HEK293 (cell line): ENCODE measurements at regions not wholly inside any gene's neighbourhood (a gene's known extent, or its start where the extent isn't known, plus 50 kb on each side); places are given as distances from the start of the nearest gene placed in this dataset.
A peak's percentile ranks its signal among the peaks of the same experiment; 100 is the strongest.

ENCODE experiments used
- CTCF ChIA-PET: fragments of 350-600 bp; formaldehyde crosslinking; extraction: SDS; loops from one replicate; lab custom pipeline; 2021; ENCODE audit warnings: antibody characterized with exemption; lab: Yijun Ruan, JAX
- POLR2A ChIA-PET: fragments of 300-600 bp; formaldehyde crosslinking; extraction: SDS; loops from one replicate; lab custom pipeline; 2020; ENCODE audit warnings: antibody characterized with exemption, inconsistent platforms; lab: Yijun Ruan, JAX
- H3K27ac ChIP-seq: fragments of 200-500 bp; sonication (Bioruptor generic); 2 replicates; pipeline ENCODE4 v1.5.1; 2014; ENCODE audit warnings: low read depth, low read length, control low read depth, inconsistent platforms; ENCODE audit errors: extremely low read depth
- H3K36me3 ChIP-seq, 2 experiments: fragments of 200-500 bp in 1 of 2; sonication (Bioruptor generic) in 1 of 2; 1 replicate in 1 of 2; 2 replicates in 1 of 2; pipeline ENCODE4 v1.5.1; 2014 to 2017; ENCODE audit warnings: inconsistent platforms in 2 of 2, low read length in 2 of 2; ENCODE audit not compliant: control insufficient read depth in 2 of 2, insufficient read depth in 1 of 2
- H3K4me1 ChIP-seq: fragments of 200-500 bp; sonication (Bioruptor generic); 2 replicates; pipeline ENCODE4 v1.5.1; 2014; ENCODE audit warnings: mild to moderate bottlenecking, low read length, inconsistent platforms; ENCODE audit not compliant: control insufficient read depth, insufficient read depth
- H3K4me3 ChIP-seq: 2 replicates; pipeline ENCODE4 v1.5.1; 2011; ENCODE audit warnings: low read depth, mild to moderate bottlenecking, control low read depth, low read length, moderate library complexity
- H3K9me3 ChIP-seq: fragments of 200-500 bp; sonication (Bioruptor generic); 2 replicates; pipeline ENCODE4 v1.5.1; 2014; ENCODE audit warnings: low read depth, low read length, inconsistent platforms; ENCODE audit not compliant: control insufficient read depth, insufficient read depth
- BCL11A ChIP-seq: fragments of 450-650 bp; formaldehyde crosslinking; IDR thresholded peaks from 2 replicates; pipeline ENCODE4 v1.5.1; 2016; ENCODE audit warnings: low read depth, missing biosample characterization, missing genetic modification characterization
- GLI4 ChIP-seq: fragments of 450-650 bp; formaldehyde crosslinking; IDR thresholded peaks from 2 replicates; pipeline ENCODE4 v1.5.1; 2016; ENCODE audit warnings: missing biosample characterization, missing genetic modification characterization
- PRDM1 ChIP-seq: fragments of 450-650 bp; formaldehyde crosslinking; IDR thresholded peaks from 2 replicates; pipeline ENCODE4; 2016; ENCODE audit warnings: missing biosample characterization, missing genetic modification characterization
- REPIN1 ChIP-seq: fragments of 450-650 bp; formaldehyde crosslinking; IDR thresholded peaks from 2 replicates; pipeline ENCODE4 v1.5.1; 2017; ENCODE audit warnings: missing biosample characterization, missing genetic modification characterization, low read depth
- ZBTB44 ChIP-seq: fragments of 450-650 bp; IDR thresholded peaks from 2 replicates; pipeline ENCODE4 v1.5.1; 2018; ENCODE audit warnings: missing biosample characterization, mild to moderate bottlenecking, missing genetic modification characterization
- ZBTB49 ChIP-seq: fragments of 450-650 bp; formaldehyde crosslinking; IDR thresholded peaks from 2 replicates; pipeline ENCODE4 v1.5.1; 2016; ENCODE audit warnings: missing biosample characterization, missing genetic modification characterization, low read depth
- ZFP41 ChIP-seq: fragments of 450-650 bp; formaldehyde crosslinking; IDR thresholded peaks from 2 replicates; pipeline ENCODE4 v1.5.1; 2016; ENCODE audit warnings: missing biosample characterization, missing genetic modification characterization, borderline replicate concordance
- ZNF114 ChIP-seq: fragments of 450-650 bp; formaldehyde crosslinking; IDR thresholded peaks from 2 replicates; pipeline ENCODE4 v1.5.0; 2017; ENCODE audit warnings: missing biosample characterization, missing genetic modification characterization
- ZNF248 ChIP-seq: fragments of 450-650 bp; formaldehyde crosslinking; IDR thresholded peaks from 2 replicates; pipeline ENCODE4 v1.5.1; 2017; ENCODE audit warnings: missing biosample characterization, missing genetic modification characterization
- ZNF416 ChIP-seq: fragments of 450-650 bp; formaldehyde crosslinking; IDR thresholded peaks from 2 replicates; pipeline ENCODE4 v1.5.1; 2016; ENCODE audit warnings: missing biosample characterization, missing genetic modification characterization
- ZNF521 ChIP-seq: fragments of 450-650 bp; formaldehyde crosslinking; IDR thresholded peaks from 2 replicates; pipeline ENCODE4 v1.5.1; 2017; ENCODE audit warnings: missing biosample characterization, mild to moderate bottlenecking, missing genetic modification characterization
- ZNF621 ChIP-seq: fragments of 450-650 bp; formaldehyde crosslinking; IDR thresholded peaks from 2 replicates; pipeline ENCODE4 v1.5.1; 2017; ENCODE audit warnings: missing biosample characterization, missing genetic modification characterization
- ZNF623 ChIP-seq: fragments of 450-650 bp; formaldehyde crosslinking; IDR thresholded peaks from 2 replicates; pipeline ENCODE4 v1.5.1; 2016; ENCODE audit warnings: missing biosample characterization, missing genetic modification characterization
- ZNF76 ChIP-seq: fragments of 450-650 bp; formaldehyde crosslinking; IDR thresholded peaks from 2 replicates; pipeline ENCODE4; 2016; ENCODE audit warnings: low read depth, missing biosample characterization, missing genetic modification characterization, borderline replicate concordance
- ZNF768 ChIP-seq: fragments of 450-650 bp; formaldehyde crosslinking; IDR thresholded peaks from 2 replicates; pipeline ENCODE4 v1.5.1; 2018; ENCODE audit warnings: missing biosample characterization, mild to moderate bottlenecking, missing genetic modification characterization
- TF ChIP-seq, protein P1 (sequence below): fragments of 450-650 bp; formaldehyde crosslinking; IDR thresholded peaks from 2 replicates; pipeline ENCODE4 v1.5.1; 2016; ENCODE audit warnings: missing biosample characterization, missing genetic modification characterization
- TF ChIP-seq, protein P2 (sequence below): fragments of 450-650 bp; formaldehyde crosslinking; IDR thresholded peaks from 2 replicates; pipeline ENCODE4 v1.5.1; 2016; ENCODE audit warnings: missing biosample characterization, missing genetic modification characterization

DNA sequence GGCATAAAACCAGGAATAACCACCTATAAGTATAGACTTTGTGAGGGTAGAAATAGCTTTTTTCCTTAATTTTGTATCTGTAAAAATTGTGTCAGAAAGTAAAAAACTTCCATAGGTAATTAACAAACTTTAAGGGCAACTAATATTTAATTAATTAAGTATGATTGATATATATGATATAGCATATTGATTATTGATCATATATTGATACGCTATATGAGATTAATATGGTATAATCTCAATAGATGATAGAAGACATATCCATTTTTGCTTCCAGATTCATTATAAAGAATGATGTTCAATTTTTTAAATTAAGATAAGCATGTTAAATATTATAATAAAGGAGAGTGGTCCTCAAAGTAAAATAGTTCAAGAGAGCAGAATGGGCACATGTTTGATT lies 99.3 kb upstream of the VAV3 start:
- Histone ChIP-seq H3K36me3 (no peaks in the 10 kb centered on the region), H3K9me3 (no peaks in the 10 kb centered on the region), H3K4me1 (no peaks in the 10 kb centered on the region), H3K4me3 (no peak overlapping the region), H3K27ac (no peak overlapping the region)
- POLR2A ChIA-PET, result no interaction called here
- TF ChIP-seq ZNF621 (tag by site-specific recombination) (no peak), REPIN1 (no peak), ZNF521 (no peak), ZNF114 (tag by site-specific recombination) (no peak), BCL11A (tag by site-specific recombination) (no peak), ZNF768 (tag by site-specific recombination) (no peak), ZNF76 (no peak), ZNF248 (no peak), ZFP41 (tag by site-specific recombination) (no peak), ZBTB44 (no peak), ZNF623 (no peak)
- TF ChIP-seq, protein P1, sequence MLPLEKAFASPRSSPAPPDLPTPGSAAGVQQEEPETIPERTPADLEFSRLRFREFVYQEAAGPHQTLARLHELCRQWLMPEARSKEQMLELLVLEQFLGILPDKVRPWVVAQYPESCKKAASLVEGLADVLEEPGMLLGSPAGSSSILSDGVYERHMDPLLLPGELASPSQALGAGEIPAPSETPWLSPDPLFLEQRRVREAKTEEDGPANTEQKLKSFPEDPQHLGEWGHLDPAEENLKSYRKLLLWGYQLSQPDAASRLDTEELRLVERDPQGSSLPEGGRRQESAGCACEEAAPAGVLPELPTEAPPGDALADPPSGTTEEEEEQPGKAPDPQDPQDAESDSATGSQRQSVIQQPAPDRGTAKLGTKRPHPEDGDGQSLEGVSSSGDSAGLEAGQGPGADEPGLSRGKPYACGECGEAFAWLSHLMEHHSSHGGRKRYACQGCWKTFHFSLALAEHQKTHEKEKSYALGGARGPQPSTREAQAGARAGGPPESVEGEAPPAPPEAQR (tag by site-specific recombination), result no peak
- CTCF ChIA-PET, result interaction anchor here (0.7 kb wide), 1 partner anchor 778 kb away, joined by 4 read pairs; no protein-coding TSS in a partner anchor

DNA sequence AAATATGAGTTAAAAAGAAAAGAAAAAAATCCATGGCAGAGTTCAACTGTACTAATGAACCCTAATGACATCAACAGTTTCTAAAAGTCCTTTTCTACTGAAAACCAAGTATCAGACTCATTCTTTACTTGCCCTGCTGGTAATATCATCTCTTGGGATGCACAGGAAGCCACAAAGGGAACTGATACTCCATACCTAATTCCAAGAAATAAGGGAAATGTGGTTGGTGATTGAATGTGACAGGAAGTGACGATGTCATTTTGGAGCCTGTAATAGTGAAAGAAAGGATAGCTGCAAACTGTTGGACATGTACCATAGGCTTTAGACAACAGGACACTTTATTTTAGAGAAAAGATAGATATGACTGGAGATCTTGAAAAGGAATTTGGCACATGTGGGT lies 98.7 kb upstream of the VAV3 start:
- CTCF ChIA-PET, result no interaction called here
- no peaks in the 10 kb centered on the region for H3K9me3 ChIP-seq
- TF ChIP-seq, protein P2, sequence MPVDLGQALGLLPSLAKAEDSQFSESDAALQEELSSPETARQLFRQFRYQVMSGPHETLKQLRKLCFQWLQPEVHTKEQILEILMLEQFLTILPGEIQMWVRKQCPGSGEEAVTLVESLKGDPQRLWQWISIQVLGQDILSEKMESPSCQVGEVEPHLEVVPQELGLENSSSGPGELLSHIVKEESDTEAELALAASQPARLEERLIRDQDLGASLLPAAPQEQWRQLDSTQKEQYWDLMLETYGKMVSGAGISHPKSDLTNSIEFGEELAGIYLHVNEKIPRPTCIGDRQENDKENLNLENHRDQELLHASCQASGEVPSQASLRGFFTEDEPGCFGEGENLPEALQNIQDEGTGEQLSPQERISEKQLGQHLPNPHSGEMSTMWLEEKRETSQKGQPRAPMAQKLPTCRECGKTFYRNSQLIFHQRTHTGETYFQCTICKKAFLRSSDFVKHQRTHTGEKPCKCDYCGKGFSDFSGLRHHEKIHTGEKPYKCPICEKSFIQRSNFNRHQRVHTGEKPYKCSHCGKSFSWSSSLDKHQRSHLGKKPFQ (tag by site-specific recombination), result no peak
- TF ChIP-seq, protein P1 (tag by site-specific recombination), result no peak
- TF ChIP-seq GLI4 (tag by site-specific recombination) (no peak), ZNF416 (tag by site-specific recombination) (no peak)
- TF ChIP-seq, all 188 proteins: peak for 0
- H3K4me1 ChIP-seq, result no peaks in the 10 kb centered on the region
- H3K36me3 ChIP-seq, result no peaks in the 10 kb centered on the region
- no peak overlapping the region for H3K4me3 ChIP-seq
- POLR2A ChIA-PET, result no interaction called here
- no peak overlapping the region for H3K27ac ChIP-seq

DNA sequence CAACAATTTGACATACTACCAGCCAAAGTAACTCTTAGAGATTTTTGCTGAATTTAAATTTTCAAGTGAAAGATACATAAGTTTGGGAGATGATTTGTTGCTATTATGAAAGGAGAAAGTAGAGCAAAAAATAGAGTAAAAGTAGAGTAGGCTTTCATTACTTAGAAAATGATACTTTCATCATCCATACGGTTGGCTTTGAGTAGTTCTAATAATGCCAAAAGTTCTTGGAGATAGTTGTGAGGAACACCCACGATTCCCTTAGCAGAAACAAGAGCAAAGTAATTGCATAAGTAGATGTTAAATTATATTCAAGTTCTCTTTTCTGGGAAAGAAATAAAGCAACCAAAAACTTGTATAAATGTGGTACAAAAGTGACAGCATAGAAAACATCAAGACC lies 95.0 kb upstream of the VAV3 start:
- ChIA-PET CTCF (no interaction called here), POLR2A (no interaction called here)
- Histone ChIP-seq H3K4me1 (no peaks in the 10 kb centered on the region), H3K4me3 (no peak overlapping the region), H3K27ac (no peak overlapping the region), H3K36me3 (no peaks in the 10 kb centered on the region), H3K9me3 (no peaks in the 10 kb centered on the region)
- TF ChIP-seq PRDM1 (tag by site-specific recombination) (0 out of 2 replicates have a peak, but pooled peaks have one; percentile 51), ZBTB49 (tag by site-specific recombination) (no peak)
